Fibroblast of lung (primary cell): ENCODE measurements at regions not wholly inside any gene's neighbourhood (a gene's known extent, or its start where the extent isn't known, plus 50 kb on each side); places are given as distances from the start of the nearest gene placed in this dataset.

Experiments
- DNase-seq, 2 donors: peaks; one replicate each; pipeline versions ENCODE4 v3.0.0 to v3.0.0-alpha.2; 2010; ENCODE audit warnings: low read depth in 2 of 2
- H2AFZ ChIP-seq: 2 replicates; pipeline ENCODE4 v1.5.1; 2012; ENCODE audit warnings: low read length, control low read depth, inconsistent platforms
- H3K27ac ChIP-seq: 2 replicates; pipeline ENCODE4 v1.5.1; 2011; ENCODE audit warnings: low read length, control low read depth; ENCODE audit not compliant: insufficient read depth
- H3K27me3 ChIP-seq: 2 replicates; pipeline ENCODE4 v1.5.1; 2011; ENCODE audit warnings: mild to moderate bottlenecking, low read length; ENCODE audit not compliant: control insufficient read depth, insufficient read depth
- H3K36me3 ChIP-seq: 2 replicates; pipeline ENCODE4 v1.5.1; 2011; ENCODE audit warnings: low read length; ENCODE audit not compliant: control insufficient read depth, insufficient read depth
- H3K4me1 ChIP-seq: 2 replicates; pipeline ENCODE4 v1.5.1; 2011; ENCODE audit warnings: low read length; ENCODE audit not compliant: control insufficient read depth, insufficient read depth; ENCODE audit errors: extremely low read depth
- H3K4me2 ChIP-seq: 2 replicates; pipeline ENCODE4 v1.5.1; 2011; ENCODE audit warnings: low read length, control low read depth; ENCODE audit not compliant: insufficient read depth; ENCODE audit errors: extremely low read depth
- H3K4me3 ChIP-seq, 4 experiments: fragments of 200-600 bp in 1 of 4; sonication (generic) in 1 of 4; replicated peaks in 1 of 4; 2 replicates each; pipeline ENCODE4 v1.5.1; 2011 to 2016; ENCODE audit warnings: low read length in 4 of 4, low read depth in 3 of 4, mild to moderate bottlenecking in 3 of 4, control low read depth in 2 of 4, inconsistent platforms in 1 of 4, mixed read lengths in 1 of 4; ENCODE audit not compliant: insufficient read depth in 1 of 4; ENCODE audit errors: control extremely low read depth in 1 of 4
- H3K79me2 ChIP-seq: 2 replicates; pipeline ENCODE4 v1.5.1; 2012; ENCODE audit warnings: mild to moderate bottlenecking, low read length, inconsistent platforms; ENCODE audit not compliant: control insufficient read depth, insufficient read depth
- H3K9ac ChIP-seq: 2 replicates; pipeline ENCODE4 v1.5.1; 2011; ENCODE audit warnings: mild to moderate bottlenecking, low read length, control low read depth; ENCODE audit not compliant: insufficient read depth
- H3K9me3 ChIP-seq: 2 replicates; pipeline ENCODE4 v1.5.1; 2012; ENCODE audit warnings: low read depth, low read length; ENCODE audit not compliant: control insufficient read depth, insufficient read depth
- H4K20me1 ChIP-seq: 2 replicates; pipeline ENCODE4 v1.5.1; 2011; ENCODE audit warnings: low read length; ENCODE audit not compliant: control insufficient read depth, insufficient read depth; ENCODE audit errors: extremely low read depth
- CTCF ChIP-seq, 2 donors: IDR thresholded peaks in 1 of 2; conservative IDR thresholded peaks in 1 of 2; 1 replicate in 1 of 2; 2 replicates in 1 of 2; pipeline ENCODE4 v1.5.1; 2011 to 2012; ENCODE audit warnings: low read length in 2 of 2, control low read depth in 1 of 2, inconsistent platforms in 1 of 2, low read depth in 1 of 2, mild to moderate bottlenecking in 1 of 2
- EZH2 ChIP-seq: IDR thresholded peaks from 2 replicates; pipeline ENCODE4 v1.5.1; 2012; ENCODE audit warnings: low read length, control low read depth, mild to moderate bottlenecking; ENCODE audit errors: missing control alignments

- Histone ChIP-seq H3K4me2 (no peak overlapping the region), H3K4me3 (no peak overlapping the region), H3K4me1 (no peaks in the 10 kb centered on the region), H3K9ac (no peak overlapping the region), H4K20me1 (no peaks in the 10 kb centered on the region), H3K27me3 (no peaks in the 10 kb centered on the region), H3K36me3 (no peaks in the 10 kb centered on the region), H3K27ac (no peak overlapping the region), H2AFZ (no peak overlapping the region), H3K9me3 (no peaks in the 10 kb centered on the region), H3K79me2 (no peaks in the 10 kb centered on the region)
- DNase-seq: peak in 1 of 2 donors; percentile 5
- no peak for TF ChIP-seq CTCF (conservative IDR thresholded peaks at IDR 0.05 in 1 of 2, IDR thresholded peaks at IDR 0.05 in 1 of 2; ENCODE audit: low read depth in 1 of 2, low read length in 2 of 2)
- no peak for TF ChIP-seq EZH2
Measured at GRCh38 chr14:27863166-27863565, 903.4 kb upstream of the FOXG1 start.

- Histone ChIP-seq H3K9ac (no peak overlapping the region), H3K4me2 (no peak overlapping the region), H3K9me3 (no peaks in the 10 kb centered on the region), H3K79me2 (no peaks in the 10 kb centered on the region), H3K4me3 (no peak overlapping the region), H3K27ac (no peak overlapping the region), H4K20me1 (no peaks in the 10 kb centered on the region), H3K36me3 (no peaks in the 10 kb centered on the region), H2AFZ (no peak overlapping the region), H3K4me1 (no peaks in the 10 kb centered on the region), H3K27me3 (no peaks in the 10 kb centered on the region)
- TF ChIP-seq CTCF (conservative IDR thresholded peaks at IDR 0.05 in 1 of 2, IDR thresholded peaks at IDR 0.05 in 1 of 2; ENCODE audit: low read depth in 1 of 2, low read length in 2 of 2): no peak
- no peak for TF ChIP-seq EZH2
- DNase-seq: no peak
Measured at GRCh38 chr14:27881063-27881462, 885.5 kb upstream of the FOXG1 start.

GRCh38 chr14:27881646-27882045, 884.9 kb upstream of the FOXG1 start:
- Histone ChIP-seq H3K79me2 (no peaks in the 10 kb centered on the region), H3K9ac (no peak overlapping the region), H3K27me3 (no peaks in the 10 kb centered on the region), H3K4me1 (no peaks in the 10 kb centered on the region), H4K20me1 (no peaks in the 10 kb centered on the region), H3K27ac (no peak overlapping the region), H3K36me3 (no peaks in the 10 kb centered on the region), H3K4me3 (no peak overlapping the region), H3K9me3 (no peaks in the 10 kb centered on the region), H3K4me2 (no peak overlapping the region), H2AFZ (no peak overlapping the region)
- no peak for DNase-seq
- no peak for TF ChIP-seq CTCF (conservative IDR thresholded peaks at IDR 0.05 in 1 of 2, IDR thresholded peaks at IDR 0.05 in 1 of 2; ENCODE audit: low read depth in 1 of 2, low read length in 2 of 2)
- no peak for TF ChIP-seq EZH2
